Neural cell (in vitro differentiated cells): ENCODE measurements at regions not wholly inside any gene's neighbourhood (a gene's known extent, or its start where the extent isn't known, plus 50 kb on each side); places are given as distances from the start of the nearest gene placed in this dataset.

ENCODE experiments used
- H2AFZ ChIP-seq: fragments of 200-600, 300-800 bp; sonication (generic), shearing (Covaris generic); 2 replicates; pipeline ENCODE4 v1.6.0; 2014; ENCODE audit warnings: low read depth, mild to moderate bottlenecking, antibody characterized with exemption, low read length, moderate library complexity
- H3F3A ChIP-seq: fragments of 200-600 bp; shearing (Covaris generic); 2 replicates; pipeline ENCODE4 v1.6.1; 2016; ENCODE audit warnings: mild to moderate bottlenecking, moderate library complexity, mixed read lengths, antibody characterized with exemption, low read length; ENCODE audit not compliant: insufficient read depth, poor library complexity, severe bottlenecking
- H3K27ac ChIP-seq: fragments of 200-600, 300-800 bp; sonication (generic), shearing (Covaris generic); 2 replicates; pipeline ENCODE4 v1.5.1; 2014; ENCODE audit warnings: mild to moderate bottlenecking, low read length, moderate library complexity
- H3K27me3 ChIP-seq: fragments of 300-800, 200-600 bp; sonication (generic), shearing (Covaris generic); 2 replicates; pipeline ENCODE4 v1.6.0; 2014; ENCODE audit warnings: mild to moderate bottlenecking, low read depth, low read length, moderate library complexity; ENCODE audit not compliant: insufficient read depth
- H3K36me3 ChIP-seq: fragments of 300-800, 200-600 bp; sonication (generic), shearing (Covaris generic); 2 replicates; pipeline ENCODE4 v1.5.1; 2014; ENCODE audit warnings: mild to moderate bottlenecking, antibody characterized with exemption, low read length, moderate library complexity; ENCODE audit not compliant: insufficient read depth
- H3K4me2 ChIP-seq: fragments of 300-800, 200-600 bp; sonication (generic), shearing (Covaris generic); 2 replicates; pipeline ENCODE4 v1.6.0; 2014; ENCODE audit warnings: mild to moderate bottlenecking, low read length
- H3K4me3 ChIP-seq: fragments of 300-800, 200-600 bp; sonication (generic), shearing (Covaris generic); 2 replicates; pipeline ENCODE4 v1.5.1; 2014; ENCODE audit warnings: mild to moderate bottlenecking, low read length, moderate library complexity
- H3K79me2 ChIP-seq: fragments of 200-600 bp; shearing (Covaris generic); replicated peaks from 2 replicates; pipeline ENCODE4 v1.6.0; 2014; ENCODE audit warnings: mild to moderate bottlenecking, low read length, moderate library complexity; ENCODE audit not compliant: insufficient read depth
- H3K9ac ChIP-seq: fragments of 300-800, 200-600 bp; sonication (generic), shearing (Covaris generic); 2 replicates; pipeline ENCODE4 v1.6.1; 2016; ENCODE audit warnings: mild to moderate bottlenecking, low read length, mixed read lengths
- H3K9me2 ChIP-seq: fragments of 200-600 bp; shearing (Covaris generic); 2 replicates; pipeline ENCODE4 v1.6.1; 2016; ENCODE audit warnings: mild to moderate bottlenecking, low read length, mixed read lengths; ENCODE audit not compliant: insufficient read depth
- H3K9me3 ChIP-seq: fragments of 200-600, 300-800 bp; sonication (generic), shearing (Covaris generic); 2 replicates; pipeline ENCODE4 v1.6.1; 2016; ENCODE audit warnings: mild to moderate bottlenecking, mixed run types, low read length, moderate library complexity, mixed read lengths
- H4K20me1 ChIP-seq: fragments of 200-600 bp; shearing (Covaris generic); 2 replicates; pipeline ENCODE4 v1.6.1; 2016; ENCODE audit warnings: mild to moderate bottlenecking, mixed run types; ENCODE audit not compliant: insufficient read depth
- EP300 ChIP-seq: fragments of 450-650 bp; conservative IDR thresholded peaks from 2 replicates; pipeline ENCODE4 v1.6.1; 2014; ENCODE audit warnings: antibody characterized with exemption, mild to moderate bottlenecking, moderate library complexity; ENCODE audit not compliant: poor library complexity, severe bottlenecking
- EZH2 ChIP-seq: fragments of 200-600, 300-800 bp; shearing (Covaris generic), sonication (generic); IDR thresholded peaks from 2 replicates; pipeline ENCODE4 v1.6.1; 2014; ENCODE audit warnings: antibody characterized with exemption, low read length, borderline replicate concordance, mild to moderate bottlenecking; ENCODE audit not compliant: insufficient read depth, poor library complexity, severe bottlenecking
- MXI1 ChIP-seq: fragments of 450-650 bp; conservative IDR thresholded peaks from 2 replicates; pipeline ENCODE4 v1.6.1; 2014; ENCODE audit warnings: antibody characterized with exemption, mild to moderate bottlenecking; ENCODE audit not compliant: poor library complexity, severe bottlenecking
- POLR2AphosphoS5 ChIP-seq: IDR thresholded peaks from 2 replicates; pipeline ENCODE4 v1.6.1; 2012
- RAD21 ChIP-seq: fragments of 450-650 bp; conservative IDR thresholded peaks from 2 replicates; pipeline ENCODE4 v1.6.1; 2014; ENCODE audit warnings: antibody characterized with exemption, mild to moderate bottlenecking, moderate library complexity
- SMC3 ChIP-seq: fragments of 450-650 bp; conservative IDR thresholded peaks from 2 replicates; pipeline ENCODE4 v1.6.1; 2014; ENCODE audit warnings: antibody characterized with exemption, mild to moderate bottlenecking, moderate library complexity; ENCODE audit not compliant: poor library complexity
- TAF1 ChIP-seq: IDR thresholded peaks from 2 replicates; pipeline ENCODE4 v1.6.1; 2012; ENCODE audit warnings: low read depth
- TF ChIP-seq, protein P1 (sequence below): IDR thresholded peaks from 2 replicates; pipeline ENCODE4 v1.6.1; 2012; ENCODE audit warnings: borderline replicate concordance
- TF ChIP-seq, protein P2 (sequence below): fragments of 450-650 bp; IDR thresholded peaks from 2 replicates; pipeline ENCODE4 v1.5.1; 2014; ENCODE audit warnings: antibody characterized with exemption, mild to moderate bottlenecking, moderate library complexity; ENCODE audit not compliant: poor library complexity, severe bottlenecking

DNA sequence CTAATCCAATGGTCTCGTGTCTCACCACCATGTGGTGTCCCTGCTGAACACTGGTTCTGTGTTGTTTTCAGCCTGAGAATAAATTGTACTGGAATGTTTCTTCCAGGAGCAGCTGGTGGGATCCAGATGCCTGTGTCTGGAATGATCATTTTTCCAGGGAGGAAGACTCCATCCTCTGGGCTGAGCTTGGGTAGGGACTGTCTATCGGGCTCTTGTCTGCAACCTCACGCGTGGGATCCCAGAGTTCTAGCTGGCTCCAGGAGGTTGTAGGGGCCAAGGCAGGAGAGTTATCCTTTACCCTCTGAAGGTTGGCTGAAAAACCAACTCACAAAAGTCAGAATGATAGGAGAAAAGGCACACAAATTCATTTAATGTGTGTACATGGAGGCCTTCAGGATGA lies 144.1 kb upstream of the B3GAT1 start:
- Histone ChIP-seq H3K4me3 (no peak overlapping the region), H3K79me2 (no peaks in the 10 kb centered on the region), H3K27ac (no peak overlapping the region), H3K27me3 (no peaks in the 10 kb centered on the region), H3K9me2 (no peaks in the 10 kb centered on the region), H2AFZ (no peak overlapping the region), H3K9ac (no peak overlapping the region), H3K4me2 (no peak overlapping the region), H3F3A (no peaks in the 10 kb centered on the region), H4K20me1 (no peaks in the 10 kb centered on the region), H3K36me3 (no peaks in the 10 kb centered on the region), H3K9me3 (no peaks in the 10 kb centered on the region)
- TF ChIP-seq SMC3 (no peak), EZH2 (no peak), MXI1 (no peak), EP300 (no peak), POLR2AphosphoS5 (no peak), TAF1 (no peak)
- TF ChIP-seq, protein P1, sequence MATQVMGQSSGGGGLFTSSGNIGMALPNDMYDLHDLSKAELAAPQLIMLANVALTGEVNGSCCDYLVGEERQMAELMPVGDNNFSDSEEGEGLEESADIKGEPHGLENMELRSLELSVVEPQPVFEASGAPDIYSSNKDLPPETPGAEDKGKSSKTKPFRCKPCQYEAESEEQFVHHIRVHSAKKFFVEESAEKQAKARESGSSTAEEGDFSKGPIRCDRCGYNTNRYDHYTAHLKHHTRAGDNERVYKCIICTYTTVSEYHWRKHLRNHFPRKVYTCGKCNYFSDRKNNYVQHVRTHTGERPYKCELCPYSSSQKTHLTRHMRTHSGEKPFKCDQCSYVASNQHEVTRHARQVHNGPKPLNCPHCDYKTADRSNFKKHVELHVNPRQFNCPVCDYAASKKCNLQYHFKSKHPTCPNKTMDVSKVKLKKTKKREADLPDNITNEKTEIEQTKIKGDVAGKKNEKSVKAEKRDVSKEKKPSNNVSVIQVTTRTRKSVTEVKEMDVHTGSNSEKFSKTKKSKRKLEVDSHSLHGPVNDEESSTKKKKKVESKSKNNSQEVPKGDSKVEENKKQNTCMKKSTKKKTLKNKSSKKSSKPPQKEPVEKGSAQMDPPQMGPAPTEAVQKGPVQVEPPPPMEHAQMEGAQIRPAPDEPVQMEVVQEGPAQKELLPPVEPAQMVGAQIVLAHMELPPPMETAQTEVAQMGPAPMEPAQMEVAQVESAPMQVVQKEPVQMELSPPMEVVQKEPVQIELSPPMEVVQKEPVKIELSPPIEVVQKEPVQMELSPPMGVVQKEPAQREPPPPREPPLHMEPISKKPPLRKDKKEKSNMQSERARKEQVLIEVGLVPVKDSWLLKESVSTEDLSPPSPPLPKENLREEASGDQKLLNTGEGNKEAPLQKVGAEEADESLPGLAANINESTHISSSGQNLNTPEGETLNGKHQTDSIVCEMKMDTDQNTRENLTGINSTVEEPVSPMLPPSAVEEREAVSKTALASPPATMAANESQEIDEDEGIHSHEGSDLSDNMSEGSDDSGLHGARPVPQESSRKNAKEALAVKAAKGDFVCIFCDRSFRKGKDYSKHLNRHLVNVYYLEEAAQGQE: no peak

DNA sequence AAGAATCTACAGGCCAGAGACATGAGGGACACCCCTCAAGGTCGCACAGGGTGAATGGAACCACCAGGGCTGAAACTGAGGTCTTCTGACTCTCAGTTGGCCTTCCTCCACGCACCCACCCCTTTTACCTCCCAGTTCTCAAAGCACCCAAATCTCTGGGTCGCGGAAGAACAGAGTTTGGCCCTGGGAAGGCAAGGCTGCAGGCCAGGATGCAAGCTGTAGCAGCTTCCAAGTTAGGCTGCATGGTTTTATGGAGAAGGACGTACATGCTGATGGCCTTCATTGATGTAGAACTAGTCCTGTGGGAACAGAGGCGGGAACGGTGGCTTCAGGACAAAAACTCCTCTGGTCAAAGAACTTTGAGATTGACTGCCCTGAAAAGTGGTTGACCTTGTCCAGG lies 143.5 kb upstream of the B3GAT1 start:
- H3K9me3 ChIP-seq: no peaks in the 10 kb centered on the region
- no peak overlapping the region for H3K27ac ChIP-seq
- no peaks in the 10 kb centered on the region for H4K20me1 ChIP-seq
- H3K4me2 ChIP-seq: no peak overlapping the region
- H3K79me2 ChIP-seq: no peaks in the 10 kb centered on the region
- no peaks in the 10 kb centered on the region for H3F3A ChIP-seq
- H3K9ac ChIP-seq: no peak overlapping the region
- no peaks in the 10 kb centered on the region for H3K27me3 ChIP-seq
- H3K9me2 ChIP-seq: no peaks in the 10 kb centered on the region
- H3K36me3 ChIP-seq: no peaks in the 10 kb centered on the region
- TF ChIP-seq, protein P1: no peak
- TF ChIP-seq RAD21: no peak
- TF ChIP-seq, protein P2, sequence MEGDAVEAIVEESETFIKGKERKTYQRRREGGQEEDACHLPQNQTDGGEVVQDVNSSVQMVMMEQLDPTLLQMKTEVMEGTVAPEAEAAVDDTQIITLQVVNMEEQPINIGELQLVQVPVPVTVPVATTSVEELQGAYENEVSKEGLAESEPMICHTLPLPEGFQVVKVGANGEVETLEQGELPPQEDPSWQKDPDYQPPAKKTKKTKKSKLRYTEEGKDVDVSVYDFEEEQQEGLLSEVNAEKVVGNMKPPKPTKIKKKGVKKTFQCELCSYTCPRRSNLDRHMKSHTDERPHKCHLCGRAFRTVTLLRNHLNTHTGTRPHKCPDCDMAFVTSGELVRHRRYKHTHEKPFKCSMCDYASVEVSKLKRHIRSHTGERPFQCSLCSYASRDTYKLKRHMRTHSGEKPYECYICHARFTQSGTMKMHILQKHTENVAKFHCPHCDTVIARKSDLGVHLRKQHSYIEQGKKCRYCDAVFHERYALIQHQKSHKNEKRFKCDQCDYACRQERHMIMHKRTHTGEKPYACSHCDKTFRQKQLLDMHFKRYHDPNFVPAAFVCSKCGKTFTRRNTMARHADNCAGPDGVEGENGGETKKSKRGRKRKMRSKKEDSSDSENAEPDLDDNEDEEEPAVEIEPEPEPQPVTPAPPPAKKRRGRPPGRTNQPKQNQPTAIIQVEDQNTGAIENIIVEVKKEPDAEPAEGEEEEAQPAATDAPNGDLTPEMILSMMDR: no peak
- no peak for TF ChIP-seq POLR2AphosphoS5
- no peak for TF ChIP-seq EZH2
- TF ChIP-seq MXI1: no peak
- TF ChIP-seq TAF1: no peak
- TF ChIP-seq EP300: no peak
- TF ChIP-seq SMC3: no peak
- H2AFZ ChIP-seq: no peak overlapping the region
- no peak overlapping the region for H3K4me3 ChIP-seq
